LNCaP clone FGC (cell line): ENCODE measurements at regions not wholly inside any gene's neighbourhood (a gene's known extent, or its start where the extent isn't known, plus 50 kb on each side); places are given as distances from the start of the nearest gene placed in this dataset.
"Not testable (repeated sequence)": the region's sequence is repeated elsewhere in the genome, so short reads cannot be mapped to it uniquely, and the experiment has no call there.

Experiments used
- DNase-seq: peaks from one replicate; pipeline ENCODE4 v3.0.0-alpha.2; 2011; ENCODE audit warnings: low read depth
- H3K4me3 ChIP-seq: 2 replicates; pipeline ENCODE4 v1.5.1; 2011; ENCODE audit warnings: mild to moderate bottlenecking, low read depth, low read length, control low read depth
- TF ChIP-seq, protein P1 (sequence below): IDR thresholded peaks from 2 replicates; pipeline ENCODE4 v1.5.1; 2012; ENCODE audit warnings: mild to moderate bottlenecking; ENCODE audit not compliant: control insufficient read depth, insufficient read depth; ENCODE audit errors: extremely low read depth

DNA sequence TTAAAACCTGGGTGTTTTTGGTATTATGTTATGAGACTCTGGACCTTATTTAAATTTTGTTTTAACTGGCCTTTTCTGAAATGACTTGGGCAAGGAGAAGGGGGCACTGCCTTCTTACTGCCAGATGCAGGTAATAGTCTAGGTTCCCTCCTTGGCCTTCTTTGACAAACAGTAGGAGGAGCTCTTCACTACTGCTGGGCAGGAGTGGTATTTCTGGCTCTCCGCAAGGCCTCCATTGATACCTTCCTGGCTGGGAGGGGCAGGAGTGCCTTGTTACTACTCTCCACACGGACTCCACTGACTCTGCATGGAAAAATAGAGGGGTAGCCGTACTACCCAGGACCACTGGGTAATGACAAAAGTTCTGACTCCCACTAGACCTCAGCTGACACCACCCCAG lies 189.4 kb upstream of the NBPF12 start:
- not testable (repeated sequence) for H3K4me3 ChIP-seq, DNase-seq
- TF ChIP-seq, protein P1, sequence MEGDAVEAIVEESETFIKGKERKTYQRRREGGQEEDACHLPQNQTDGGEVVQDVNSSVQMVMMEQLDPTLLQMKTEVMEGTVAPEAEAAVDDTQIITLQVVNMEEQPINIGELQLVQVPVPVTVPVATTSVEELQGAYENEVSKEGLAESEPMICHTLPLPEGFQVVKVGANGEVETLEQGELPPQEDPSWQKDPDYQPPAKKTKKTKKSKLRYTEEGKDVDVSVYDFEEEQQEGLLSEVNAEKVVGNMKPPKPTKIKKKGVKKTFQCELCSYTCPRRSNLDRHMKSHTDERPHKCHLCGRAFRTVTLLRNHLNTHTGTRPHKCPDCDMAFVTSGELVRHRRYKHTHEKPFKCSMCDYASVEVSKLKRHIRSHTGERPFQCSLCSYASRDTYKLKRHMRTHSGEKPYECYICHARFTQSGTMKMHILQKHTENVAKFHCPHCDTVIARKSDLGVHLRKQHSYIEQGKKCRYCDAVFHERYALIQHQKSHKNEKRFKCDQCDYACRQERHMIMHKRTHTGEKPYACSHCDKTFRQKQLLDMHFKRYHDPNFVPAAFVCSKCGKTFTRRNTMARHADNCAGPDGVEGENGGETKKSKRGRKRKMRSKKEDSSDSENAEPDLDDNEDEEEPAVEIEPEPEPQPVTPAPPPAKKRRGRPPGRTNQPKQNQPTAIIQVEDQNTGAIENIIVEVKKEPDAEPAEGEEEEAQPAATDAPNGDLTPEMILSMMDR: 0 out of 2 replicates have a peak, but pooled peaks have one; percentile 9

DNA sequence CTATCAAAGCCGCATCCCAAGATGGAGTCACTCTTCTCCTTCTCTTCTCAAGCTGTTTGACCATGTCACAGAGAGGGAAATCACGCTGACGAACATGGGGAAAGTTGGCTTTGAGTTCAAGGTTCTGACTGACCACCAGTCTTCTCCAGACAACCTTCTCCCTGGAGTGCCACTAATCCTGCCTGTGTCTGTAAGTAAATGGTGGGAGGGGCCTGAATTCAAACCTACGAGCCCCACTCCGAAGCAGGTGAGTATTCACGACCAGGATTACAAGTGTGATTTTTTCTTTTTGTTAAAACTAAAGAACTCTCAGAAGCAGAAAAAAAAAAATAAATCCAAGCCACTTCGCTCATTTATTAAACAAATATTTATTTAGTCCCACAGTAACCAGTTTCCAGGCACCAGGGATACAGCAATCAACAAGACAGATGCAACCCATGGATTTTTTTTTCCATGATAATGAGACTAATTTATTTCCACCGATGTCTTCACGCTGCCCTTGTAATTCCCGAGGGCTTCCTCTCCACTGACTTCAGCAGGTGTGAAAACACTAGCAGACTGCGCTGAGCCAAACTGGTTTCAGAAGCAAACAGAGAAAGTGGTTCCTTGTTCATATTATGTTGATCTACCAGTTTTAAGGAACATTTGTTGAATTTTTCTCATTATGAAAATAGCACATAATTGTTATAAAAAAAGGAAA lies 206.0 kb upstream of the NBPF12 start:
- not testable (repeated sequence) for DNase-seq

DNA sequence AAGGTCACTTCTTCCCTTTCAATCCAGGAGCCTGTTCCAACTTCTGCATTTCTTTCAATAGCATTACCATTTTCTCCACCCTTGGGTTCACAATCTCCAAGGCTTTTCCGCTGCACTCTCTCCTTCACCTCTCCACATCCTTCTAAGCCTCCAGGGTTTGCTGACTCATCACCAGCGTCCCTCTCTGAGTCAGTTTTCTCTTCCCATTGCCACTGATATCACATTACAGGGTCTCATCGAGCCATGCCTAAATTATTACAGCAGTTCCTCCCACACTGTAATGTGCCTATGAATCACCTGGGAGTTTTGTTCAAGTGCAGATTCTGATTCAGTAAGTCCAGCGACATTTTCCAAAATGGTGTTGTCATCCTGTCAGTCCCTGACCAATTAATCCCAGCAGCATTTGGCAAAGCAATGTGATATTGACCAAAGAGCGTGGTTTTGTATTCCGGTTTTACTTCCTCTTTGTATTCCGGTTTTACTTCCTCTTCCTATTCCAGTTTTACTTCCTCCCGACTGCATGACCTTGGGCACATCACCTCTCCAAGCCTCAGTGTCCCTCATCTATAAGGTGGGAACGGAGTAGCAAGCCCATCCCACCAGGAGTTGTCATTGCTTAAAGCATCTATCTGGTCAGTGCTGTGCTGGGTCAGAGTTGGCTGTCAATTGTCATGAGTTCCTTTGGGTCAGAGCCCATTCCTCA lies 208.3 kb upstream of the NBPF12 start:
- not testable (repeated sequence) for DNase-seq, H3K4me3 ChIP-seq

More for the DNA sequence above, 206.0 kb upstream of the NBPF12 start:
- H3K4me3 ChIP-seq: not testable (repeated sequence)

DNA sequence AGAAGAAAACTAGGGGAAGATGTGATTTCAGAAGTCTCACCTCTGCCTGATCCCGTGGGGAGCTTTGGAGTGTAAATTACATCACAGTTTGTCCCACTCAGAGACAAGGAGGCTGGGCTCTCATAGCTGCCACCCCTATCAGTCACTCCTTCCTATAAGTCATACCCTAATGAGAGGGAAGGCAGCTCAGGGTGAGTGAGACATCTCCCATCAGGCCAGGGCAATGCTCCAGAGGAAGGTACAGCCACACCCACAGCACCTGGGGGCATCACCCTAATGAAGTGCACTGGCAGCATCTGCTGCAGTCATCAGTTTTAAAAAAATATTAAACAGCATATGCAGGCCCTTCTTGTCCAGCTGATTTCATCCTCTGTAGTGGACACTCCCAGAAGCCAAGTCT lies 223.1 kb upstream of the NBPF12 start:
- not testable (repeated sequence) for DNase-seq

DNA sequence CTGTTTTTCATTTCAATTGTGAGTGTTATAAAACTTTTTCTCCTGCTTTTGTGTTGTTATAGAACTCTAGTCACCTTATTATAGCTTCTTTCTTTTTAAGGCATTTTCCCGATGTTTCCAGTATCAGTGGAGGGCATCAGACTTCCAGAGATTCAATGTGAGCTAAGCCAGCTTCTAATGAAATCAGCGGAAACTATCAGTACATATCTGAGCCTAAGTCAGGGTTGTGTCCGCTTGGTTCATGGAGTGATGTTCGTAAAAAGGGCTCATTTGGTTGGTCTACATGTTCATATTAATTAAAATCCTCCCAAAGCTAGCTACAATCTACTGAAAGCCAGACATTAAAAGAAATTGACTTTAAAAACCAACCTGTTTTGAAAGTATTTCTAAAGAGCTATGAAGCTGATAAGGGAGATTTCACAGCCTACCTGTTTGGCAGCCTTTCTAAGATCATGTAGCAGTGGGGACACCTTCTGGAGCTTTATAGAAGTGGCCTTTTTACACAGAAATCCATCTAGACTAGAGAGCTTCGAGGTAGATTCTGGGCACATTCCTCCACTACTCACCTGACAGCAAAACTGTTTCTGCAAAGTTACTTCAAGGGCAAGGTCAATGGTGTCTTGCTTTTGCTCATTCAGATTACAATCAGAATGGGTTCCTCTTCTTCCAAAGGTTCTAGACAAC lies 227.1 kb upstream of the NBPF12 start:
- DNase-seq: peak; percentile 32
- not testable (repeated sequence) for H3K4me3 ChIP-seq
- TF ChIP-seq, protein P1: peak; percentile 47

More for the DNA sequence above, 223.1 kb upstream of the NBPF12 start:
- H3K4me3 ChIP-seq: not testable (repeated sequence)

DNA sequence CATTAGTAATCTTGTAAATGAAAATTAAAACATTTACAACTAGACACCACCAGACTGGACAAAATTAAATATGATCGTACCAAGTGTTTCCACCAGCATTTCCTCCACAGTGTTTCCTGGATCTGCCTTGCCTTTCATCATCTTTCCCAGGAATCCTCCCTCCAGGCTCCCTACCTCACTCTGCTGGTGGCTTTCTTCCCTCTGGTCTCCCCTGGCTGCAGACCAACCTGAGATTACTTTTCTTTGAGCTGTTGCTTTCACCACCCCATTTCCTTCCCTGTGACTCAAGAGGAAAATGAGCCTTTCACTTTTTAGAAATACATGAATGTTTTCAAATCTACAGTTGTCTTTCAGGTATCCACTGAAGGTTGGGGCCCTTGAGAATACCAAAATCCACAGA lies 228.8 kb upstream of the NBPF12 start:
- not testable (repeated sequence) for DNase-seq

DNA sequence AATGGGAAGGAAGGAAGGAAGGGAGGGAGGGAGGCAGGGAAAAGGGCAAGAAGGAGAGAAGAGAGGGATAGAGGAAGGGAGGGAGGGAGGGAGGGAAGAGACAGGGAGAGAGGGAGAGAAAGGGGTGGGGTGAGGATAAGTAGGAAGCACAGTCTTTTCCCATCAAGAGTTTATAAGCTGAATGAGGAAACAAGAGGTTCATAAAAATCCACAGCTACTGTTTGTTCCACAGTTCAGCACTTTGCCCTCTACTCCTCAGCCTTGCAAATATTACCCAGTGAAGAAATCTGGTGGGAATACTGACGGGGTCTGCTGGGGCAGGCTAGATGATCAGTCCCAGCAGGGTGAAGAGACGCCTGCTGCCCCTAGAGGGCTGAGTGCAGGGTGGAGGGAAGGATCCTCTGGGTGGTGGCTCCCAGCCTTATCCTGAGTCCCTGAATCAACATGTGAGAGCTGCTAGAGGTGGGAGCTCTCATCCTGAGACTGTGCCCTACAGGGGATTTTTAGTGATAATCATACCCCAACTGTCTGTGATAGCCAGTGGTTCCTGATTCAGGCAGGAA lies 233.9 kb upstream of the NBPF12 start:
- DNase-seq: not testable (repeated sequence)

More for the DNA sequence above, 228.8 kb upstream of the NBPF12 start:
- H3K4me3 ChIP-seq: not testable (repeated sequence)

DNA sequence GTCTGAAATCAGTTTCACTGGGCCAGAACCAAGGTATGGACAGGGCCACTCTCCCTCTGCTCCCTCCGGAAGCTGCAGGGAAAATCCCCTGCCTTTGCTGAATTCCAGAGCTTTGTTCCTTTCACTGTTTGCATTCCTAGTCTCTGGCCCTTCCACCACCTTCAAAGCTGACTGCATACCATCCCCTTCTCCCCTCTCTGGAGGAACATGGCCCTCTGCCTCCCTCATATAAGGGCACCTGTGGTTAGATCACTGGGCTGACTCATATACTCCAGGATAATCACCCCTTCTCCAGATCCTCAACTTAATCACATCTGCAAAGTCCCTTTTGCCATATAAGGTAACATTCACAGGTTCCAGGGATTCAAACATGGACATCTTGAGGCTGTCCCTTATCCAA lies 236.8 kb upstream of the NBPF12 start:
- DNase-seq, H3K4me3 ChIP-seq: not testable (repeated sequence)

More for the DNA sequence above, 233.9 kb upstream of the NBPF12 start:
- H3K4me3 ChIP-seq: not testable (repeated sequence)

DNA sequence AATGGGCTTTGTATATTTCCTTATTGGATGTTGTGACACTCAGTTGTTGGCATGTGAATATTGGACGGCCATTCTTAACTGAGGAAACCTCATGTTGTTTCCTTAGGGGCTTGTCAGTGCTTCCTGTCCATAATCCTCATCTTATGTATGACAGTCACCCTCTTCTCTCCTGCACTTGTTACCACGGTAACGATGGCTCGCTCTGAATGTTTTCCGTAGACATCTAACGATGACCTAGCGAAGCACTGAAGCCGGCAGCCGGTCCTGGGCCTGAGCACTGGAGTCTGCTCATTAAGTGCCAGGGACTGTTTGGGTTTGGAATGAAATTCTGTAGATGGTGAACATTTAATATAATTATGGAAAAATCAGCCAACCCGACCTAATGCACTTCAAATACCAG lies 242.7 kb upstream of the NBPF12 start:
- not testable (repeated sequence) for DNase-seq, H3K4me3 ChIP-seq

DNA sequence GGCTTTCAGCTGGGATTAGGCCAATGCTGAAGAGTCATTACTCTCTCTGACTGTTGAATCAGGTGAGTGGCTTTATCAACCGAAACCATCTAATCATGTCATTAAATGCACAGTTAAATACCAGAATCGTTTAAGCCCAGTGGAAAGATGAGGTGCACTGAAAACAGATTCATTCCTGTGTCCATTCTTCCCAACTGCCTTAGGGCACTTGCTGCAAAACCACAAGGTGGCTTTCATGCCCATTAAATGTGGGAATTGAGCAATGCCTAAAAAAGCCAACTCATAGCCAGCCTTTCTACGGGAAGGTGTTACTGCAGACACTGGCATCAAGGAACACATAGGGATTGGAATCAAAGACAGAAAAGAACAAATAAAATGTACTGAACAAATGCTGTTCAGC lies 246.3 kb upstream of the NBPF12 start:
- DNase-seq, H3K4me3 ChIP-seq: not testable (repeated sequence)

DNA sequence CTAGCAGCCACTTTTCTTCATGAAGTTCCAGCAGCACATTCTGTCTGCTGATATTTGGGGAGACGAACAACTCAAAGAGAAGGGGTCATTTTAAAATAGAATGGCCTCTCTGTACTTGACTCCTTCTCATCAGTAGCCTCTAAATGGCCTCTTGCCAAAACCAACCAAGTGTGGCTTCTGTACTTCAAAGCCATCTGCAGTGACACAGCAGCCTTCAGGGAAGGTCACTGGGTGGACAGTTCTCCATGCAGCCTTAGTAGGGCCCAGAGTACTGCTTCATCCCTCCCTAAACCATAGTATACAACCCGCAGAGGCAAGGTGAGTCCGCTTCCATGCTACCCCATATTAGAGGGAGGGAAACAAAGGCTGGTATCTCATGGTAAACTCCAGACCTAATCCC lies 249.2 kb upstream of the NBPF12 start:
- DNase-seq: not testable (repeated sequence)

DNA sequence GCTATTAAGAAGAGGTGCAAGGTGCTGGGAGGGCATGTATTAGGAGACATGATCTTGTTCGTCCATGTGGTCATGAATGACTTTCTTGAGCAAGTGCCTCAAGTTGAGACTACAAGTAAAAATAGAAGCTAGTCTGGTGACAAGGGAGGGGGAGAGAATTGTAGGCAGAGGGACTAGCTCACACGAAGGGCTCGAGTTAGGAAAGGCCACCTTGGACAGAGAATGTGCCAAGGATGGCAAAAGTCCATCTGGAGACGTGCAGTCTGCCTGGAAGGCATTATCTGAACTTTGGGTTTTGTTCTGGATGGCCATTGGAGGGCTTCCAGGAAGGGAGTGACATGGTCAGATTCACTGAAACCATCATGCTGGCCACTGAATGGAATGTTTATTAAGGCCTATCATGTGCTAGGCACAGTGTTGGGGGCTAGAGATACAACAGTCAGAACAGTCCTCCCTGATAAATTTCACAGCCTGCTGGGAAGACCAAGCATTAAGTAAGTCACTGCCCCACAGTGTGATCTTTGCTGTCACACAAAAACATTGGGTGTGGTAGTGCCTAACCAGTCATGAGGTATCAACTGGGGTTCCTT lies 251.3 kb upstream of the NBPF12 start:
- not testable (repeated sequence) for DNase-seq, H3K4me3 ChIP-seq

More for the DNA sequence above, 249.2 kb upstream of the NBPF12 start:
- H3K4me3 ChIP-seq: not testable (repeated sequence)

DNA sequence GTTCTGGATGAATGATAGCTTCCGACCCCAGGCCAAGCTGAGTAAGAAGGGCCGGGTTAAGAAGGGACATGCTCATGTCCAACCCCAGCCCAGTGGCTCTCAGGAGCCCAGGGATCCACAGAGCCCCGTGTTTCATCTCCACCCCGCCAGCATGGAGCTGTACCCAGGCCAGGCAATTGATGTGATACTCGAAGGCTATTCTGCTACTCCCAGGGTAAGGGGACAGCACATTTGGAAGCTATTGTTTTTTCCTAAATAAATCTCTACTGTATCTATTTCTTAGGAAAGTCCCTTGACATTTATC lies 255.0 kb upstream of the NBPF12 start:
- H3K4me3 ChIP-seq, DNase-seq: not testable (repeated sequence)

DNA sequence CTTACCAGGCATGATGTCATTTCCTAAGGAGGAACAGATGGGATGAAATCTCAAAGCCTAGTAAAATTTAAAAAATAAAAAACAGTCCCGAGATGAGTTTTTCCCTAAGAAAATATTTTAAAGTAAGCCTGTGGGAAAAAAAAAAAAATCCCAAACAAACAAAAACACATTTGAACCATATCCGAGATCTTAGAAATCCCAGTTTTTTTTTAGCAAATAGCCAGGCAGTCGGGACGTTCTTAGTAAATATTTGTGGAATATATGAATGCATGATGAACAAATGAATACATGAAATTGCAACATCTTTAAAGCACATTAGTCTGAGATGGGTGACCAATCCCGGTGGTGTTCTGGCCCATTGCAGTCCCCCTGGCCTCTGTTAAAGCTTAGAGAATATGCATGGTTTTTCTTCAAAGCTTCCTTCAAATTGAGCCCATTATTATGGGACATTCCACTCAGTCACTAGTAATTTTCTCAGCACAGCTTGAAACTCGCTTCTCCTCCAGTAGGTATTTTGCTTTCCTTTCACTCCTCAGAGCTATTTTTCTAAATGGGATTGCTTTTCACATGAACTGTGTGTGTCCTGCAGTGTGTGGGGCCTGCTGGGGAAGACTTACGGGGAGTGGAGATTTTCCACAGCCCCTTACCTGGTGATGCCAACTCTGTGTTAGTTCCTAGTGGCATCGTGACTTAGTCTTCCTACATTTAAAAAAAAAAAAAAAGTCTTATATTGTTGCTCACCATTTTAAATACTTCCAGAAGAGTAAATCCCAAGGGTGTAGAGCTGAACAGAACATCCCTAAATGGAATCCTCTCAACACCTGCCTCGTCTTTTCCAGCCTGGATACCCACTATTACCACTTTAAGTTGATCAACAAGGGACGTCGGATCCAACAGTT lies 255.6 kb upstream of the NBPF12 start:
- not testable (repeated sequence) for DNase-seq, H3K4me3 ChIP-seq

DNA sequence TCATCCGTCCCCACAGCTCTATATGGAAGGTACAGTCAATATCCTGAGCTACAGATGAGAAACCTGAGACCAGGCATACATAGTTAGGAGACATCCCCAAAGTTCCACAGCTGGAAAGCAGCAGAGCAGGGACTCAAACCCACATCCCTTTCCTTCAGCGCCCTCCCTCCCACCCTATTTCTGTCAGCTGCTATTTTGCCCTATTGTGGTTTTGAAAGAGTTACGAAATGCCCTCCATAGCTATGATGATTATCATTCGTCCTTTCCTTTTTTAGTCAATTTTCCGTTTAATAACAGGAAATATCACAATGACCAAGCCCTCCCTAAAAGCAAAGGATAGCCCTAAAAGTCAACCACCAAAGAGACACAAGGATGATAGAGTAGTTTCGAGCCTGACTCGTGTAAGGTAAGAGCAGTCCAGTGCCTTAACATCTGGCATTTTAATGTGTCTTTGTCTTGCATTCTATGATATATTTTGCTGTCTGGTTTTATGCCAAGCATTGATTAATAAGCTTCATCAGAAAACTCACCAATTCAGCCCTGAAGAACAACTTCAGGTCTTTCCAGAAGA lies 264.3 kb upstream of the NBPF12 start:
- not testable (repeated sequence) for DNase-seq

More for the DNA sequence above, 264.3 kb upstream of the NBPF12 start:
- not testable (repeated sequence) for H3K4me3 ChIP-seq
